ENCODE measurements at regions not wholly inside any gene's neighbourhood (a gene's known extent, or its start where the extent isn't known, plus 50 kb on each side); places are given as distances from the start of the nearest gene placed in this dataset.

- Mint-ChIP-seq H3K4me1 (ENCODE audit: unreplicated experiment) (no peaks in the 10 kb centered on the region), H3K9me3 (ENCODE audit: unreplicated experiment) (peaks cover 56% of the 10 kb centered on the region), H3K27me3 (ENCODE audit: unreplicated experiment) (no peaks in the 10 kb centered on the region), H3K4me3 (ENCODE audit: unreplicated experiment) (no peak overlapping the region), H3K27ac (ENCODE audit: unreplicated experiment) (no peak overlapping the region), H3K36me3 (ENCODE audit: unreplicated experiment) (no peaks in the 10 kb centered on the region)
- TF ChIP-seq, protein P1, sequence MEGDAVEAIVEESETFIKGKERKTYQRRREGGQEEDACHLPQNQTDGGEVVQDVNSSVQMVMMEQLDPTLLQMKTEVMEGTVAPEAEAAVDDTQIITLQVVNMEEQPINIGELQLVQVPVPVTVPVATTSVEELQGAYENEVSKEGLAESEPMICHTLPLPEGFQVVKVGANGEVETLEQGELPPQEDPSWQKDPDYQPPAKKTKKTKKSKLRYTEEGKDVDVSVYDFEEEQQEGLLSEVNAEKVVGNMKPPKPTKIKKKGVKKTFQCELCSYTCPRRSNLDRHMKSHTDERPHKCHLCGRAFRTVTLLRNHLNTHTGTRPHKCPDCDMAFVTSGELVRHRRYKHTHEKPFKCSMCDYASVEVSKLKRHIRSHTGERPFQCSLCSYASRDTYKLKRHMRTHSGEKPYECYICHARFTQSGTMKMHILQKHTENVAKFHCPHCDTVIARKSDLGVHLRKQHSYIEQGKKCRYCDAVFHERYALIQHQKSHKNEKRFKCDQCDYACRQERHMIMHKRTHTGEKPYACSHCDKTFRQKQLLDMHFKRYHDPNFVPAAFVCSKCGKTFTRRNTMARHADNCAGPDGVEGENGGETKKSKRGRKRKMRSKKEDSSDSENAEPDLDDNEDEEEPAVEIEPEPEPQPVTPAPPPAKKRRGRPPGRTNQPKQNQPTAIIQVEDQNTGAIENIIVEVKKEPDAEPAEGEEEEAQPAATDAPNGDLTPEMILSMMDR (IDR thresholded peaks at IDR 0.05) = no peak
- no peak for DNase-seq (ENCODE audit: extremely low spot score, unreplicated experiment)
Observed at GRCh38 chr7:153151766-153152165, 392.2 kb downstream of the ACTR3B start.

GRCh38 chr7:153152801-153153422 lies 393.4 kb downstream of the ACTR3B start:
- TF ChIP-seq, protein P1 (IDR thresholded peaks at IDR 0.05) = no peak
- Mint-ChIP-seq H3K9me3 (ENCODE audit: unreplicated experiment) (peaks cover 52% of the 10 kb centered on the region), H3K4me1 (ENCODE audit: unreplicated experiment) (no peaks in the 10 kb centered on the region), H3K36me3 (ENCODE audit: unreplicated experiment) (no peaks in the 10 kb centered on the region), H3K4me3 (ENCODE audit: unreplicated experiment) (no peak overlapping the region), H3K27me3 (ENCODE audit: unreplicated experiment) (no peaks in the 10 kb centered on the region), H3K27ac (ENCODE audit: unreplicated experiment) (no peak overlapping the region)
- DNase-seq (ENCODE audit: extremely low spot score, unreplicated experiment) = no peak

- TF ChIP-seq, protein P1 (IDR thresholded peaks at IDR 0.05) = no peak
- Mint-ChIP-seq H3K9me3 (ENCODE audit: unreplicated experiment) (peaks cover 56% of the 10 kb centered on the region), H3K27ac (ENCODE audit: unreplicated experiment) (no peak overlapping the region), H3K27me3 (ENCODE audit: unreplicated experiment) (no peaks in the 10 kb centered on the region), H3K4me3 (ENCODE audit: unreplicated experiment) (no peak overlapping the region), H3K4me1 (ENCODE audit: unreplicated experiment) (no peaks in the 10 kb centered on the region), H3K36me3 (ENCODE audit: unreplicated experiment) (no peaks in the 10 kb centered on the region)
- DNase-seq (ENCODE audit: extremely low spot score, unreplicated experiment) = no peak
Observed at GRCh38 chr7:153158149-153158548, 398.6 kb downstream of the ACTR3B start.

DNA sequence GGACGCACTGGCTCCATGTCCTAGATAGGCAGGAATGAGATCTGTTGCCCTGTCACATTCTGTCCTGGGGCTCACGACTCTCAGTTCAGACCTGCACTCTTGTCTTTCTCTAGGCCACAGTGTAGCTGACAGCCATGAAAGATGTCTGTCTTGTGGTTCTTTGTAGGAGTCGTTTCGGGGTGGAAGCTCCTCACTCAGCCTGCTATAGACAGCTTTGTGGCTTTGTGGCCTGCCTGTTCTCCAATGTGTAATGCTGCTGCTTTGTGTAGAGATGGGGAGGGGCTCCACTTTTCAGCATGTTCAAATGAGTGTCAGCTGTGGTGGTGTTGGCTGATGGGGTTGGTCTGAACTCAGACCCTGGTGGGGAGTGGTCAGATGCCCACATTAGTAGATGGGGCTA lies 410.7 kb downstream of the ACTR3B start:
- H3K27me3 Mint-ChIP-seq (ENCODE audit: unreplicated experiment) = no peaks in the 10 kb centered on the region
- peaks cover 57% of the 10 kb centered on the region for H3K9me3 Mint-ChIP-seq (ENCODE audit: unreplicated experiment)
- H3K27ac Mint-ChIP-seq (ENCODE audit: unreplicated experiment) = no peak overlapping the region
- no peaks in the 10 kb centered on the region for H3K36me3 Mint-ChIP-seq (ENCODE audit: unreplicated experiment)
- H3K4me3 Mint-ChIP-seq (ENCODE audit: unreplicated experiment) = no peak overlapping the region
- TF ChIP-seq, protein P1 (IDR thresholded peaks at IDR 0.05) = no peak
- DNase-seq (ENCODE audit: extremely low spot score, unreplicated experiment) = no peak
- H3K4me1 Mint-ChIP-seq (ENCODE audit: unreplicated experiment) = no peaks in the 10 kb centered on the region

GRCh38 chr7:153185936-153186335 lies 426.4 kb downstream of the ACTR3B start:
- H3K4me1 Mint-ChIP-seq (ENCODE audit: unreplicated experiment) = no peaks in the 10 kb centered on the region
- no peak overlapping the region for H3K27ac Mint-ChIP-seq (ENCODE audit: unreplicated experiment)
- H3K36me3 Mint-ChIP-seq (ENCODE audit: unreplicated experiment) = no peaks in the 10 kb centered on the region
- no peak for DNase-seq (ENCODE audit: extremely low spot score, unreplicated experiment)
- TF ChIP-seq, protein P1 (IDR thresholded peaks at IDR 0.05) = no peak
- no peak overlapping the region for H3K4me3 Mint-ChIP-seq (ENCODE audit: unreplicated experiment)
- no peaks in the 10 kb centered on the region for H3K27me3 Mint-ChIP-seq (ENCODE audit: unreplicated experiment)
- H3K9me3 Mint-ChIP-seq (ENCODE audit: unreplicated experiment) = peaks cover 51% of the 10 kb centered on the region

Data from osteocyte (in vitro differentiated cells).